NCI-H526 (cell line): ENCODE measurements at regions not wholly inside any gene's neighbourhood (a gene's known extent, or its start where the extent isn't known, plus 50 kb on each side); places are given as distances from the start of the nearest gene placed in this dataset.

Experiments
- DNase-seq, 2 experiments: peaks; one replicate each; lab custom pipeline; 2025; lab: John Stamatoyannopoulos, UW

GRCh38 chr2:226031647-226032501 lies 632.4 kb downstream of the NYAP2 start:
- peak; percentile 38 to 44 for DNase-seq

GRCh38 chr2:226030788-226031646 lies 631.5 kb downstream of the NYAP2 start:
- peak; percentile 68 to 79 for DNase-seq

GRCh38 chr2:226030369-226030768 lies 630.9 kb downstream of the NYAP2 start:
- DNase-seq = no peak

- no peak for DNase-seq
These were observed 624.4 kb downstream of the NYAP2 start for GRCh38 chr2:226023946-226024345.

GRCh38 chr2:226023383-226023782 lies 623.9 kb downstream of the NYAP2 start:
- DNase-seq = no peak

GRCh38 chr2:226020956-226021355 lies 621.4 kb downstream of the NYAP2 start:
- no peak for DNase-seq

GRCh38 chr2:226020176-226020575 lies 620.7 kb downstream of the NYAP2 start:
- DNase-seq = no peak

GRCh38 chr2:226018641-226019040 lies 619.1 kb downstream of the NYAP2 start:
- no peak for DNase-seq

- DNase-seq = no peak
These were observed 618.0 kb downstream of the NYAP2 start for GRCh38 chr2:226017537-226017936.

- no peak for DNase-seq
These were observed 617.6 kb downstream of the NYAP2 start for GRCh38 chr2:226017107-226017506.

GRCh38 chr2:226011716-226012450 lies 612.4 kb downstream of the NYAP2 start:
- DNase-seq = no peak

GRCh38 chr2:226002438-226002837 lies 602.9 kb downstream of the NYAP2 start:
- DNase-seq = no peak

GRCh38 chr2:226001716-226002115 lies 602.2 kb downstream of the NYAP2 start:
- no peak for DNase-seq

- no peak for DNase-seq
These were observed 600.2 kb downstream of the NYAP2 start for GRCh38 chr2:225999692-226000091.

GRCh38 chr2:225998653-225999052 lies 599.1 kb downstream of the NYAP2 start:
- DNase-seq = no peak

- DNase-seq = no peak
These were observed 598.6 kb downstream of the NYAP2 start for GRCh38 chr2:225998116-225998515.

- no peak for DNase-seq
These were observed 596.9 kb downstream of the NYAP2 start for GRCh38 chr2:225996462-225996828.

- no peak for DNase-seq
These were observed 596.4 kb downstream of the NYAP2 start for GRCh38 chr2:225995796-225996461.

- no peak for DNase-seq
These were observed 595.4 kb downstream of the NYAP2 start for GRCh38 chr2:225994748-225995405.

- DNase-seq = no peak
These were observed 593.9 kb downstream of the NYAP2 start for GRCh38 chr2:225993430-225993829.

GRCh38 chr2:225989809-225990208 lies 590.3 kb downstream of the NYAP2 start:
- no peak for DNase-seq
